Skeletal muscle tissue (tissue), 3 donors: ENCODE measurements at regions not wholly inside any gene's neighbourhood (a gene's known extent, or its start where the extent isn't known, plus 50 kb on each side); places are given as distances from the start of the nearest gene placed in this dataset.

ENCODE experiments used
- H3K27ac ChIP-seq: one replicate; pipeline ENCODE4 v1.7.0; 2013; ENCODE audit warnings: mild to moderate bottlenecking, low read depth, low read length, inconsistent platforms
- H3K27me3 ChIP-seq, 3 donors: one replicate each; pipeline ENCODE4 v1.7.0; 2013; ENCODE audit warnings: low read length in 3 of 3; ENCODE audit not compliant: control insufficient read depth in 3 of 3, insufficient read depth in 3 of 3
- H3K36me3 ChIP-seq, 3 donors: one replicate each; pipeline ENCODE4 v1.7.0; 2013; ENCODE audit warnings: low read length in 3 of 3; ENCODE audit not compliant: control insufficient read depth in 3 of 3, insufficient read depth in 3 of 3
- H3K4me1 ChIP-seq, 3 donors: one replicate each; pipeline ENCODE4 v1.7.0; 2013; ENCODE audit warnings: low read length in 3 of 3, mild to moderate bottlenecking in 3 of 3; ENCODE audit not compliant: control insufficient read depth in 3 of 3, insufficient read depth in 3 of 3
- H3K4me3 ChIP-seq, 3 donors: one replicate each; pipeline ENCODE4 v1.7.0; 2013; ENCODE audit warnings: low read length in 3 of 3
- H3K9ac ChIP-seq, 3 donors: one replicate each; pipeline ENCODE4 v1.7.0; 2013; ENCODE audit warnings: low read length in 3 of 3, mild to moderate bottlenecking in 3 of 3, moderate library complexity in 2 of 3, low read depth in 1 of 3
- H3K9me3 ChIP-seq, 3 donors: one replicate each; pipeline ENCODE4 v1.7.0; 2013; ENCODE audit warnings: low read length in 3 of 3; ENCODE audit not compliant: control insufficient read depth in 3 of 3
- donor health status: Osteomylitis.

- Histone ChIP-seq H3K27me3 (no peaks in the 10 kb centered on the region), H3K9ac (no peak overlapping the region), H3K4me3 (no peak overlapping the region), H3K4me1 (peaks cover 0 to 6% (median 0%) of the 10 kb centered on the region in 3 donors), H3K36me3 (no peaks in the 10 kb centered on the region), H3K27ac (no peak overlapping the region), H3K9me3 (no peaks in the 10 kb centered on the region)
Measured at GRCh38 chr5:57320582-57320981, 146.7 kb downstream of the GPBP1 start.

- Histone ChIP-seq H3K27me3 (no peaks in the 10 kb centered on the region), H3K27ac (no peak overlapping the region), H3K9me3 (no peaks in the 10 kb centered on the region), H3K36me3 (no peaks in the 10 kb centered on the region), H3K4me1 (peaks cover 0 to 4% (median 0%) of the 10 kb centered on the region in 3 donors), H3K4me3 (no peak overlapping the region), H3K9ac (no peak overlapping the region)
Measured at GRCh38 chr5:57319628-57320027, 145.8 kb downstream of the GPBP1 start.

- no peaks in the 10 kb centered on the region for H3K27me3 ChIP-seq
- no peaks in the 10 kb centered on the region for H3K36me3 ChIP-seq
- peaks cover 0 to 2% (median 0%) of the 10 kb centered on the region in 3 donors for H3K4me1 ChIP-seq
- H3K9me3 ChIP-seq: no peaks in the 10 kb centered on the region
- no peak overlapping the region for H3K27ac ChIP-seq
- H3K4me3 ChIP-seq: no peak overlapping the region
- H3K9ac ChIP-seq: no peak overlapping the region
Measured at GRCh38 chr5:57318251-57318650, 144.4 kb downstream of the GPBP1 start.

- Histone ChIP-seq H3K27ac (no peak overlapping the region), H3K36me3 (no peaks in the 10 kb centered on the region), H3K4me1 (peaks cover 0 to 2% (median 0%) of the 10 kb centered on the region in 3 donors), H3K9ac (no peak overlapping the region), H3K27me3 (no peaks in the 10 kb centered on the region), H3K9me3 (no peaks in the 10 kb centered on the region), H3K4me3 (no peak overlapping the region)
Measured at GRCh38 chr5:57317341-57317740, 143.5 kb downstream of the GPBP1 start.

- Histone ChIP-seq H3K4me1 (peaks cover 0 to 2% (median 0%) of the 10 kb centered on the region in 3 donors), H3K9ac (no peak overlapping the region), H3K36me3 (no peaks in the 10 kb centered on the region), H3K9me3 (no peaks in the 10 kb centered on the region), H3K4me3 (no peak overlapping the region), H3K27ac (no peak overlapping the region), H3K27me3 (no peaks in the 10 kb centered on the region)
Measured at GRCh38 chr5:57316798-57317327, 143.0 kb downstream of the GPBP1 start.

GRCh38 chr5:57315941-57316340, 142.1 kb downstream of the GPBP1 start:
- H3K9ac ChIP-seq: no peak overlapping the region
- H3K4me3 ChIP-seq: no peak overlapping the region
- H3K9me3 ChIP-seq: no peaks in the 10 kb centered on the region
- H3K4me1 ChIP-seq: peaks cover 0 to 2% (median 0%) of the 10 kb centered on the region in 3 donors
- no peaks in the 10 kb centered on the region for H3K36me3 ChIP-seq
- no peak overlapping the region for H3K27ac ChIP-seq
- H3K27me3 ChIP-seq: no peaks in the 10 kb centered on the region
